Activated CD4-positive, CD25-positive, alpha-beta regulatory T cell treated with anti-CD3 and anti-CD28 coated beads, Interleukin-2, amount 50 U/mL, for 24 hours (primary cell): ENCODE measurements at regions not wholly inside any gene's neighbourhood (a gene's known extent, or its start where the extent isn't known, plus 50 kb on each side); places are given as distances from the start of the nearest gene placed in this dataset.
"Not testable (repeated sequence)": the region's sequence is repeated elsewhere in the genome, so short reads cannot be mapped to it uniquely, and the experiment has no call there.

Experiments used
- ATAC-seq, 2 donors: fragments of 150-1000 bp; cut with Tn5 transposase; one replicate each; pipeline ENCODE4 v1.10.0; 2021; ENCODE audit warnings: mild to moderate bottlenecking in 1 of 2, moderate library complexity in 1 of 2

DNA sequence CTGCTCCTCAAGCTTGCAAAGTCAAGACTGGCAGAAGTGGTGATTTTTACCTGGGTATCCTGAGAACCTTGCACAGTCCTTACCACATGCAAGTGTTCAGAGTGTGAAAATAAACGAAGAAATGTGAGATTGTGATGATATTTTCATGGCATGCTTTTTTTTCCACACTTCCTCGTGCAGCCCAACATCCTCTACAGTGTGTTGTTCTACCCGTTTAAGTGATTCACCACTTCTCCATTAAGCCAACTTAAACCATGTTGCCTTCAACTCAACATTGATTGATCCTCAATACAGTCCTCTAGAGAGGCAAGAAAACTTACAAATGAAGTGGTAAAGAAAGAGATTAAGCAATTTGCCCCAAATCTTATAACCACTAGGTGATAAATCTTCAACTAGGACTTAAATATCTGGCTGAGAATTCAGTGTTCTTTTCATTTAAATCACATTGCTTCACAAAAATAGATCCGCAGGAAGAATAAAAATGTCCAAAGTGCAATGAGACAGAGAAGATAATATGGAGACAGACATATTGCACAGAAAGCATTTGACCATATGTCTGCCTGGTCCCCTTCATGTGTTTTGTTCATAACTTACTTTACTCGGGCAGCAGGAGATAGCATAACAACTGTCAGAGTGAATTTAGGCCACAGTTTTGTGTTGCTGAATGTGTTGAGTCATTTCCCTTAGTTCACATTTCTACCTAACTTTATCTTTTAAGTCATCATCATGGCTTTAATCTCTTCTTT lies 75.8 kb upstream of the PARP8 start:
- not testable (repeated sequence) for ATAC-seq

DNA sequence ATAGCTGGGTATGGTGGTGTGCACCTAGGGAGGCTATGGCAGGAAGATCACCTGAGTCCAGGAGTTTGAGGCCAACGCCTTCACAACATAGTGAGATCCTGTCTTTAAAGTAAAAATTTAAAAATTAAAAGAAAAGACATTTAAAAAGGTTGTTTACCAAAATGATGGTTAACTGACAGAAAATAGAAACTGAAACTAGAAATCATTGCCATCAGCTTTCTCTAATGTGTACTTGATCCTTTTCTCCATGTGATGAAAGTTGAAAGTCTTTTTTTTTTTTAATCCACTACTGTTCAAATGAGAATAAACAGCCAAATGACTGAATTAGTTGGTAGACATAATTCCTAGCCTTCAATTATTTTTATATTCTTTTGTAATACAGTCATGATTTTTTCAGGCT lies 75.1 kb upstream of the PARP8 start:
- ATAC-seq = not testable (repeated sequence)

DNA sequence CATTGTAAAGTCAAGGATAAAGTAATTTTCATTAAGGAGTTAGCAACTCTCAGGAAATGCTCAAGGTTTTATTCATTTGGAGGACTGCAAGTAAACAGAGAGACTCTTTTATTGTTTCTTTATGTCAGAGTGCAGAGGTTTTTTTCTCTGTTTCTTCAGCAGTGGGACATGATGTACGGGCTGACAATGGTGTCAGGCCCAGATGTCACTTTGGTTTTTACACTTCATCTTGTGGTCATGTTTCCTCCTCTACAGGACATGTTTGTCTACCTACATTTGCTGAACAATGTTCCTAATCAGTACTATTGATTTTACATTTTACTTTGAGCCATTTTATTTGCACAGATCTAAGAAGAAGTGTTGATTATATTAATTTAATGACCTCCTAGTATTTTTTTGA lies 72.8 kb upstream of the PARP8 start:
- no peak for ATAC-seq

DNA sequence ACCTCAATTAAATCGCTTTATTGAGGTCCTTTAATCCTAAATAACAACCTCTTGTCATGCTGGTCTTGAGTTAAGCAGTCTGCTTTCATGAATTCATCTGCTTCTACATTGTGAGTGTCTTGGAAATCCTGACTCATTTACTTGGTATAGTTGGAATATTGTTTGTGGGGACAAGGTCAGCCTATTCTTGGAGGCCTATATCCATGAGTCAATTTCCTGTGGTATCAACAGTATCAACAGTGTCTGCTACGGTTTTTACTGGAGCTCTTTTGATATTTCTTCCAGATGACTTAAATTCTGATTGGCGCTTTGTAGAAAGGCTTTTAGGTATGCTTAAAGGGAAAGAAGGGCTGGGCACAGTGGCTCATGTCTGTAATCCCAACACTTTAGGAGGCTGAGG lies 71.2 kb upstream of the PARP8 start:
- ATAC-seq = no peak

DNA sequence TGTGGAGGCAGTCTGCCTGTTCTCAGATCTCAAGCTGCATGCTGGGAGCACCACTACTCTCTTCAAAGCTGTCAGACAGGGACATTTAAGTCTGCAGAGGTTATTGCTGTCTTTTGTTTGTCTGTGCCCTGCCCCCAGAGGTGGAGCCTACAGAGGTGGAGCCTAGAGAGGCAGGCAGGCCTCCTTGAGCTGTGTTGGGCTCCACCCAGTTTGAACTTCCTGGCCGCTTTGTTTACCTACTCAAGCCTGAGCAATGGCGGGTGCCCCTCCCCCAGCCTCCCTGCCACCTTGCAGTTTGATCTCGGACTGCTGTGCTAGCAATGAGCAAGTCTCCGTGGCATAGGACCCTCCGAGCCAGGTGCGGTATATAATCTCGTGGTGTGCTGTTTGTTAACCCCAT lies 64.9 kb upstream of the PARP8 start:
- ATAC-seq = not testable (repeated sequence)

DNA sequence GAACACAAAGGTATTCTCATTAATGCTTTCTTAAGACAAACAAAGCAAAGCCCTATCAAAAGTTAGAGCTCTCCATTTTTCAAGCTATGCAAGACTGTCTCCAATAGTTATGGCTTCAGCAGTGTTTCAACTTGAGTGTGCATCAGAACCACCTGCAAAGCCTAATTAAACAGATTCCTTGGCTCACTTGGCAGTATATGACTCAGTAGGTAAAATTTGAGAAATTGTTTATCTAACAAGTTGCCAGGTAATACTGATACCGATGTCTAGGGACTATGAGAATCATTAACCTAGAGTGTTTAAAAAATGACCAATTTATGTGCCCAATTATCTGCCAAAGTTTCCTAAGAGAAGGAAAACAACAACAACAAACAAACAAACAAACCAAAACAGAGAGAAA lies 60.3 kb upstream of the PARP8 start:
- no peak for ATAC-seq

DNA sequence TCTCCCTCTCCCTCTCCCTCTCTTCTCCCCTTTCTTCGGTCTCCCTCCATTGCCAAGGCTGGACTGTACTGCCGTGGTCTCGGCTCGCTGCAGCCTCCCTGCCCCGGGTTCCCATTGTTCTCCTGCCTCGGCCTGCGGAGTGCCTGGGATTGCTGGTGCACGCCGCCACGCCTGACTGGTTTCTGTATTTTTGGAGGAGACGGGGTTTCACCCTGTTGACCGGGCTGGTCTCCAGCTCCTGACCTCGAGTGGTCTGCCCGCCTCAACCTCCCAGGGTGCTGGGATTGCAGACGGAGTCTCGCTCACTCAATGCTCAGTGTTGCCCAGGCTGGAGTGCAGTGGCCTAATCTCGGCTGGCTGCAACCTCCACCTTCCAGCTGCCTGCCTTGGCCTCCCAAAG lies 59.0 kb upstream of the PARP8 start:
- not testable (repeated sequence) for ATAC-seq

DNA sequence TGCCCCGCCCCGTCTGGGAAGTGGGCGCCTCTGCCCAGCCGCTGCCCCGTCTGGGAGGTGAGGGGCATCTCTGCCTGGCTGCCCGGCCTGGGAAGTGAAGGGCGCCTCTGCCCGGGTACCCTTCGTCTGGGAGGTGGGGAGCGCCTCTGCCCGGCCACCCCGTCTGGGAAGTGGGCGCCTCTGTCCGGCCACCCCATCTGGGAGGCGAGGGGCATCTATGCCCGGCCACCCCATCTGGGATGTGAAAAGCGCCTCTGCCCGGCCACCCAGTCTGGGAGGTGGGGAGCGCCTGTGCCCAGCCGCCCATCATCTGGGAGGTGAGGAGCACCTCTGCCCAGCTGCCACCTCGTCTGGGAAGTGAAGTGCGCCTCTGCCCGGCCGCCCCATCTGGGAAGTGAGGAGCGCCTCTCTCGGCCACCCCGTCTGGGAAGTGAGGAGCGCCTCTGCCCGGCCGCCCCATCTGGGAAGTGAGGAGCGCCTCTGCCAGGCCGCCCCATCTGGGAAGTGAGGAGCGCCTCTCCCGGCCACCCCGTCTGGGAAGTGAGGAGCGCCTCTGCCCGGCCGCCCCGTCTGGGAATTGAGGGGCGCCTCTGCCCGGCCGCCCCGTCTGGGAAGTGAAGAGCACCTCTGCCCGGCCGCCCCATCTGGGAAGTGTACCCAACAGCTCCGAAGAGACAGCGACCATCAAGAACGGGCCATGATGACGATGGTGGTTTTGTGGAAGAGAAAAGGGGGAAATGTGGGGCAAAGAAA lies 58.3 kb upstream of the PARP8 start:
- not testable (repeated sequence) for ATAC-seq

DNA sequence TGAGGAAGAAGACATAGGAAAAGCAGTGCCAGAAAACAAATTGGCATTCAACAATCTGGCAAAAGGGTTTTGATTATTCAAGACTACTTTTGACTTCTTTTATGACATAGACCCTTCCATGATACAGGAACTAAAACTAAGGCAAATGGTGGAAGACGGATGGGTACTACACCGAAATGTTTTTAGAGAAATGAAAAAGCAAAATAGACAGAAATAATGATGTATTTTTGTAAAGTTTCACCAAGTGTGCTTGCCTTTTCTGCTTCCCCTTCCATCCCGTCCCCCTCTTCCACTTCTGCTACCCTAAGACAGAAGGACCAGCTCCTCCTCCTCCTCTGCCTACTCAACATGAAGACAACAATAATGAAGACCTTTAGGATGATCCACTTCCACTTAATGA lies 53.4 kb upstream of the PARP8 start:
- not testable (repeated sequence) for ATAC-seq
